CD14-positive monocyte (primary cell): ENCODE measurements at regions not wholly inside any gene's neighbourhood (a gene's known extent, or its start where the extent isn't known, plus 50 kb on each side); places are given as distances from the start of the nearest gene placed in this dataset.

Experiments
- DNase-seq, 3 donors: peaks; one replicate each; pipeline ENCODE4 v3.0.0-alpha.2; 2011 to 2022
- H2AFZ ChIP-seq: 2 replicates; pipeline ENCODE4 v1.6.0; 2012; ENCODE audit warnings: mild to moderate bottlenecking, low read depth, low read length, inconsistent platforms; ENCODE audit not compliant: insufficient read depth, poor library complexity, severe bottlenecking
- H3K27ac ChIP-seq, 2 donors: 1 replicate in 1 of 2; 2 replicates in 1 of 2; pipeline ENCODE4 v1.5.1; 2012 to 2013; ENCODE audit warnings: low read length in 2 of 2, control low read depth in 1 of 2, inconsistent platforms in 1 of 2, low read depth in 1 of 2, mild to moderate bottlenecking in 1 of 2
- H3K27me3 ChIP-seq, 2 donors: one replicate each; pipeline versions ENCODE4 v1.6.0 to v1.6.1; 2011 to 2013; ENCODE audit warnings: low read length in 2 of 2; ENCODE audit not compliant: control insufficient read depth in 2 of 2, insufficient read depth in 2 of 2
- H3K36me3 ChIP-seq, 2 donors: replicated peaks in 1 of 2; 1 replicate in 1 of 2; 2 replicates in 1 of 2; pipeline versions ENCODE4 v1.5.1 to v1.6.1; 2012 to 2013; ENCODE audit warnings: low read length in 2 of 2, control low read depth in 1 of 2, inconsistent platforms in 1 of 2, mild to moderate bottlenecking in 1 of 2; ENCODE audit not compliant: insufficient read depth in 2 of 2, control insufficient read depth in 1 of 2
- H3K4me1 ChIP-seq, 2 donors: 1 replicate in 1 of 2; 2 replicates in 1 of 2; pipeline versions ENCODE4 v1.5.1 to v1.6.1; 2012 to 2013; ENCODE audit warnings: low read length in 2 of 2, control low read depth in 1 of 2, inconsistent platforms in 1 of 2, mild to moderate bottlenecking in 1 of 2, moderate library complexity in 1 of 2; ENCODE audit not compliant: insufficient read depth in 2 of 2, control insufficient read depth in 1 of 2
- H3K4me2 ChIP-seq: replicated peaks from 2 replicates; pipeline ENCODE3; 2012; ENCODE audit warnings: low read length, moderate library complexity, mild to moderate bottlenecking; ENCODE audit not compliant: poor library complexity, severe bottlenecking; ENCODE audit errors: extremely low read depth
- H3K4me3 ChIP-seq, 3 experiments: fragments of 200-600 bp in 1 of 3; sonication (generic) in 1 of 3; replicated peaks in 1 of 3; 1 replicate in 2 of 3; 2 replicates in 1 of 3; pipeline ENCODE4 v1.5.1; 2011 to 2013; ENCODE audit warnings: low read length in 3 of 3, mild to moderate bottlenecking in 3 of 3, control low read depth in 2 of 3, low read depth in 2 of 3, inconsistent platforms in 1 of 3, moderate library complexity in 1 of 3
- H3K79me2 ChIP-seq: 2 replicates; pipeline ENCODE4 v1.6.0; 2012; ENCODE audit warnings: mild to moderate bottlenecking, control low read depth, inconsistent platforms, low read length, moderate library complexity; ENCODE audit not compliant: insufficient read depth
- H3K9ac ChIP-seq: 2 replicates; pipeline ENCODE4 v1.6.0; 2017; ENCODE audit warnings: low read length, mild to moderate bottlenecking; ENCODE audit not compliant: insufficient read depth, poor library complexity, severe bottlenecking
- H3K9me3 ChIP-seq, 2 donors: replicated peaks in 1 of 2; 1 replicate in 1 of 2; 2 replicates in 1 of 2; pipeline versions ENCODE4 v1.5.1 to v1.6.1; 2012 to 2013; ENCODE audit warnings: low read length in 2 of 2, control low read depth in 1 of 2; ENCODE audit not compliant: control insufficient read depth in 1 of 2, insufficient read depth in 1 of 2
- H4K20me1 ChIP-seq: 2 replicates; pipeline ENCODE4 v1.6.0; 2012; ENCODE audit warnings: mild to moderate bottlenecking, low read length, control low read depth, moderate library complexity; ENCODE audit not compliant: insufficient read depth
- H3K27ac Mint-ChIP-seq, 7 donors: one replicate each; pipeline ENCODE4 v1.8.0; 2020; ENCODE audit warnings: mild to moderate bottlenecking in 7 of 7, mixed read lengths in 7 of 7, moderate library complexity in 6 of 7, inconsistent platforms in 2 of 7
- H3K27me3 Mint-ChIP-seq, 3 donors: one replicate each; pipeline ENCODE4 v1.8.0; 2021 to 2022; ENCODE audit warnings: low read depth in 3 of 3, mild to moderate bottlenecking in 3 of 3, mixed read lengths in 3 of 3, moderate library complexity in 3 of 3, inconsistent platforms in 1 of 3
- H3K36me3 Mint-ChIP-seq, 2 donors: one replicate each; pipeline ENCODE4 v1.8.0; 2020; ENCODE audit warnings: mixed read lengths in 2 of 2, inconsistent platforms in 1 of 2, mild to moderate bottlenecking in 1 of 2
- H3K4me1 Mint-ChIP-seq: one replicate; pipeline ENCODE4 v1.8.0; 2020; ENCODE audit warnings: mild to moderate bottlenecking, mixed read lengths
- H3K4me3 Mint-ChIP-seq, 2 donors: one replicate each; pipeline ENCODE4 v1.8.0; 2020; ENCODE audit warnings: mild to moderate bottlenecking in 2 of 2, mixed read lengths in 2 of 2, moderate library complexity in 1 of 2
- H3K9me3 Mint-ChIP-seq, 7 donors: one replicate each; pipeline ENCODE4 v1.8.0; 2020 to 2022; ENCODE audit warnings: mixed read lengths in 7 of 7, mild to moderate bottlenecking in 6 of 7, moderate library complexity in 6 of 7, inconsistent platforms in 2 of 7
- WGBS: methylation state at CpG from one replicate; pipeline ENCODE4 v1.1.5; 2013; ENCODE audit warnings: missing lambda C conversion rate; ENCODE audit not compliant: insufficient coverage; 5-methylcytosine and 5-hydroxymethylcytosine counted together
- intact Hi-C, 2 donors: fragments of 100-400 bp; cut with micrococcal nuclease; formaldehyde crosslinking; loops; one replicate each; pipeline versions ENCODE4 v1.15.0 to v1.15.1; 2023
- TF ChIP-seq, protein P1 (sequence below): fragments of 200-600 bp; IDR thresholded peaks from one replicate; pipeline ENCODE4 v1.8.0; 2022; ENCODE audit warnings: antibody characterized with exemption, mild to moderate bottlenecking

- 76% methylated on average over 11 of the region's 11 CpGs for WGBS
- Histone ChIP-seq H3K9me3 (no peaks in the 10 kb centered on the region), H4K20me1 (no peaks in the 10 kb centered on the region), H3K27ac (no peak overlapping the region), H3K4me2 (no peak overlapping the region), H3K79me2 (no peaks in the 10 kb centered on the region), H3K4me3 (no peak overlapping the region), H3K36me3 (no peaks in the 10 kb centered on the region), H2AFZ (no peak overlapping the region), H3K27me3 (no peaks in the 10 kb centered on the region), H3K9ac (no peak overlapping the region), H3K4me1 (no peaks in the 10 kb centered on the region)
- intact Hi-C loops, result no loop called here
- H3K36me3 Mint-ChIP-seq, result no peaks in the 10 kb centered on the region
- TF ChIP-seq, protein P1, sequence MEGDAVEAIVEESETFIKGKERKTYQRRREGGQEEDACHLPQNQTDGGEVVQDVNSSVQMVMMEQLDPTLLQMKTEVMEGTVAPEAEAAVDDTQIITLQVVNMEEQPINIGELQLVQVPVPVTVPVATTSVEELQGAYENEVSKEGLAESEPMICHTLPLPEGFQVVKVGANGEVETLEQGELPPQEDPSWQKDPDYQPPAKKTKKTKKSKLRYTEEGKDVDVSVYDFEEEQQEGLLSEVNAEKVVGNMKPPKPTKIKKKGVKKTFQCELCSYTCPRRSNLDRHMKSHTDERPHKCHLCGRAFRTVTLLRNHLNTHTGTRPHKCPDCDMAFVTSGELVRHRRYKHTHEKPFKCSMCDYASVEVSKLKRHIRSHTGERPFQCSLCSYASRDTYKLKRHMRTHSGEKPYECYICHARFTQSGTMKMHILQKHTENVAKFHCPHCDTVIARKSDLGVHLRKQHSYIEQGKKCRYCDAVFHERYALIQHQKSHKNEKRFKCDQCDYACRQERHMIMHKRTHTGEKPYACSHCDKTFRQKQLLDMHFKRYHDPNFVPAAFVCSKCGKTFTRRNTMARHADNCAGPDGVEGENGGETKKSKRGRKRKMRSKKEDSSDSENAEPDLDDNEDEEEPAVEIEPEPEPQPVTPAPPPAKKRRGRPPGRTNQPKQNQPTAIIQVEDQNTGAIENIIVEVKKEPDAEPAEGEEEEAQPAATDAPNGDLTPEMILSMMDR, result no peak
- peaks cover 1 to 4% (median 4%) of the 10 kb centered on the region in 3 donors for H3K27me3 Mint-ChIP-seq
- H3K4me3 Mint-ChIP-seq, result no peak overlapping the region
- H3K9me3 Mint-ChIP-seq, result peaks cover under 1 to 13% (median 7%) of the 10 kb centered on the region in 7 donors
- DNase-seq, result no peak
- H3K27ac Mint-ChIP-seq, result no peak overlapping the region
- H3K4me1 Mint-ChIP-seq, result no peaks in the 10 kb centered on the region
Observed at GRCh38 chr22:49123621-49124192, 704.0 kb downstream of the BRD1 start.

DNA sequence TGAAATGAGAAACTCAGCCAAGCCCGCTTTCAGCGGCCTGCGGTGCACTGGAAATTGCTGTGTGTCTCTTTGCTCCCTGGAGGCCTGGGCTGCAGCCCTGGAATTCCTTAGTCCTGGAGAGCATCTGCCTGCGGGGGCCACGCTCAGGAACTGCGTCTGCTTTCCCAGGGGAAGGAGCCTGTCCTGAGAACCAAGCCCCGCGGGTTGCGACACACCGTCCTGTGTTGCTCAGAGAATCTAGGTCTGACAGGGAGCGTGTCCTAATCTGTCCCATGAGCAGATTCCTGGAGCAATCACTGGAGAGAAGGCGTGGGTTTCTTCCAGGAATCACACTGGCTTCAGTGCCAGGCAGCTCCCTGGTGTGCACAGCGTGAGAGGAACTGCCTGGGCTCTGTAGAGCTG lies 708.1 kb downstream of the BRD1 start:
- TF ChIP-seq, protein P1, result no peak
- no peaks in the 10 kb centered on the region for H3K36me3 Mint-ChIP-seq
- H3K4me3 Mint-ChIP-seq, result no peak overlapping the region
- H3K9me3 Mint-ChIP-seq, result peaks cover 0 to 13% (median 7%) of the 10 kb centered on the region in 7 donors
- no peak overlapping the region for H2AFZ ChIP-seq
- no peak overlapping the region for H3K27ac ChIP-seq
- peaks cover 0 to 4% (median 2%) of the 10 kb centered on the region in 3 donors for H3K27me3 Mint-ChIP-seq
- no peaks in the 10 kb centered on the region for H3K27me3 ChIP-seq
- no peaks in the 10 kb centered on the region for H3K4me1 Mint-ChIP-seq
- H3K4me2 ChIP-seq, result no peak overlapping the region
- no peak overlapping the region for H3K4me3 ChIP-seq
- H3K36me3 ChIP-seq, result no peaks in the 10 kb centered on the region
- intact Hi-C loops, result no loop called here
- H3K4me1 ChIP-seq, result no peaks in the 10 kb centered on the region
- no peak for DNase-seq
- H3K9ac ChIP-seq, result no peak overlapping the region
- WGBS, result 76% methylated on average over 13 of the region's 13 CpGs
- H4K20me1 ChIP-seq, result no peaks in the 10 kb centered on the region
- H3K9me3 ChIP-seq, result no peaks in the 10 kb centered on the region
- no peaks in the 10 kb centered on the region for H3K79me2 ChIP-seq
- peak overlapping the region in 1 of 7 donors; percentile 61 for H3K27ac Mint-ChIP-seq
